GM12892 (cell line): ENCODE measurements at regions not wholly inside any gene's neighbourhood (a gene's known extent, or its start where the extent isn't known, plus 50 kb on each side); places are given as distances from the start of the nearest gene placed in this dataset.

Source experiments
- DNase-seq: peaks from one replicate; pipeline ENCODE4 v3.0.0; 2011; ENCODE audit not compliant: insufficient read length
- FAIRE-seq: peaks from 2 replicates; lab custom pipeline; 2011; peaks lifted over from hg19 to GRCh38; lab: Jason Lieb, UNC
- POLR2A ChIP-seq: IDR thresholded peaks from 2 replicates; pipeline ENCODE4 v1.6.1; 2011; ENCODE audit warnings: low read depth, low read length, control low read depth
- POLR2AphosphoS5 ChIP-seq: IDR thresholded peaks from 2 replicates; pipeline ENCODE4 v1.6.1; 2011; ENCODE audit warnings: low read depth, low read length, control low read depth
- TAF1 ChIP-seq: IDR thresholded peaks from 2 replicates; pipeline ENCODE4 v1.6.1; 2011; ENCODE audit warnings: low read depth, mild to moderate bottlenecking, control low read depth, low read length, borderline replicate concordance

DNA sequence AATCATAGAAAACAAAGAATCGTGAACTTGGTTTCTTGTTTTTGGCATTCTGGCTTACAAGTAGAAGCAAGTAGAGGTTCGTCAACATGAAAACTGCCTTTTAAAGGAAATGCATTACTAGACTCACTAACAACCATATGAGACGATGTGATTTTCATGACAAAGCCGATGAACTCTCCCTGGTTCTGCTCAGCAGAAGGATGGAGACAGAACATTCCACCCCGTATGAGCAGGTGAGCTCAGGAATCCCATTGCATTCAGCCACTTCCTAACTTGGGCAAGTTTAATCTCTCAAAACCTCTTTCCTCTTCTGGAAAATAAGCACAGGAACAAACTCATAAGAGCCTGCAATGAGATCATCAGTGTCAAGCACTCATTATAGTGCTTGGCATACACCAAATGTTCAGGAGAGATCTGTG lies 57.4 kb upstream of the SVIL start:
- no peak for FAIRE-seq
- TF ChIP-seq POLR2A (no peak), TAF1 (no peak), POLR2AphosphoS5 (no peak)
- DNase-seq, result no peak

DNA sequence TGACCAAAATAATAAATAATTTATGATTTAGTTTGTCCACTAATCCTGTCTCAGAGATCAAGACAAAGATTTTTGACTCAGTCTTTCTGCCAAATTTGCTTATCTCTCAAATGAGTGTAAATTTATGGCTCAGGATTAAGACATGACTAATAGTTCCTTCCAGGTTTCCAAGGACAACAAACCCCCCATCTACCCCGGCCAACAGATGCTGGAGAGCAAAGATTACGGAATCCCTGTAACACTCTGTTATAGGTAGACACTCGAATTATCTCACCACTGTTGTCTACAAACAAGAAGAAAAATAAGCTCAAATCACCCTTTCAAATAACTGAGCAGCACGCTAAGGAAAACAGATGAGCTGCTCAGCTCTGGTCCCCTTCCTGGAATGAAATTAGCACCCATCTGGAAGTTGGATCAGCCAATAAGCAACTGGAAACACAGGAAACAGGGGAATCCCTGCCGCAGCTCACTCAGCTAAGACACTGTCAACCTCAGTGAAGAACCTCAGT lies 56.8 kb upstream of the SVIL start:
- no peak for DNase-seq
- TF ChIP-seq POLR2AphosphoS5 (no peak), POLR2A (no peak), TAF1 (no peak)
- FAIRE-seq, result no peak

DNA sequence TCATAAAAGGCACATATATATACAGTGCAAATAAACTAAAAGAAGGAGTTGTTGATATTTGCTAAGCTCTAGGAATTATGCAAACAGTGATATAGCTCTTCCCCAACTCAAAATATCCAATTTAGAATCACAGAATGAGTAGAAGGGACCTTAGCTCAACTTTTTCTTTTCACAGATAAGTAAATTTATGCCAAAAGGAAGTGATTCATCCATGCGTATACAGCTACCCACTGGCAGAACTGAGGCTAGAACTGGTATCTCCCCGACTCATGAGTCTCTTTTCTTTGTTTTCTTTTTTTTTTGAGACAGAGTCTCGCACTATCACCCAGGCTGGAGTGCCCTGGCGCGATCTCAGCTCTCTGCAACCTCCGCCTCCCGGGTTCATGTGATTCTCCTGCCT lies 54.2 kb upstream of the SVIL start:
- TF ChIP-seq TAF1 (no peak), POLR2A (no peak), POLR2AphosphoS5 (no peak)
- DNase-seq, result no peak
- FAIRE-seq, result no peak

DNA sequence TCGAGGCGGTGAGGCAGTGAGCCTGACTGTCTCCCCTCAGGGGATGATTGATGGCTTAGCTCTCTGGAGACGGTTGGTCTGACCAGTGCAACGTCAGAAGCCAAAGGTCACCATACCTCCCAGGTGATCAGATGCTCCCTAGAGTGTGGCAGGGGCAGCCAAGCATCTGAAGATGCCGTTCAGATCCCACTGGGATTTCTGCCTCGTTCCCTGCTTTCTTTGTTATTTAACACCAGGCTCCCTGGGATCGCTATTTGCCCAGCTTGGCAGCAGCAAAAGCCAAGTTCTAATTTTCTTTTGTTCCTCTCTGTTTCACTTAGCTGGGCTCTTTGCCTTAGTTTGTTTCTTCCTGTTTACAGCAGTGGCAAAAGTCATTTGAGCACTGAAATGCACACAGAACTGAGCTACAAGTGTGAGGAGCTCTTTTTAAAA lies 53.5 kb upstream of the SVIL start:
- no peak for FAIRE-seq

DNA sequence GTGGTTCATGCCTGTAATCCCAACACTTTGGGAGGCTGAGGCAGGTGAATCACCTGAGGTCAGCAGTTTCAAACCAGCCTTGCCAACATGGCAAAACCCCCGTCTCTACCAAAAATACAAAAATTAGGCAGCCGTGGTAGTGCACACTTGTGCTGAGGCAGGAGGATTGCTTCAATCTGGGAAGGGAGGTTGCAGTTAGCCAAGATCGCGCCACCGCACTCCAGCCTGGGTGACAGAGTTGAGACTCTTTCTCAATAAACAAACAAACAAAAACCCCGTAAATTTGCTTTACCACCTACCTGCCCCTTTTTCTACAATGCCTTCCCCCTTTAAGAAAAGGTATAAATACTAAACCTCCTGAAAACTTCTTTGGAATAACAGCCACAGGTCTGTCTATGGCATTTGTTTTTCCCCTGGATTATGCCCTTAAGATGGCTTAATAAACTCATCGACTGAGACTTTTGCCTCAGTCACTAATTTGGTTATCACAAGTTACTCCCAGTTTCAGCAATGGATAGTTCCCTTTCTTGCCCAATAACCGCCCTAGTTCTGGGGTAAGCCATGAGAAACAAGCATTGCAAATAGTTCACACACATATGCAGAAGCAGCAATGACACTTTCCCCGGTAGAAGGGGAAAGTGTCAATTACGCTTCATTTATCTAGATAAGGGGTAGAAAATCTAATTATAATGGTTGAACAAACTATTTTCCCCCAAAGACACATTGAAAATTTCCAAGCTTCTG lies 52.8 kb upstream of the SVIL start:
- no peak for DNase-seq
- no peak for FAIRE-seq
- TF ChIP-seq TAF1 (no peak), POLR2A (no peak), POLR2AphosphoS5 (no peak)

More for the DNA sequence above, 53.5 kb upstream of the SVIL start:
- no peak for DNase-seq
- TF ChIP-seq POLR2A (no peak), POLR2AphosphoS5 (no peak), TAF1 (no peak)

DNA sequence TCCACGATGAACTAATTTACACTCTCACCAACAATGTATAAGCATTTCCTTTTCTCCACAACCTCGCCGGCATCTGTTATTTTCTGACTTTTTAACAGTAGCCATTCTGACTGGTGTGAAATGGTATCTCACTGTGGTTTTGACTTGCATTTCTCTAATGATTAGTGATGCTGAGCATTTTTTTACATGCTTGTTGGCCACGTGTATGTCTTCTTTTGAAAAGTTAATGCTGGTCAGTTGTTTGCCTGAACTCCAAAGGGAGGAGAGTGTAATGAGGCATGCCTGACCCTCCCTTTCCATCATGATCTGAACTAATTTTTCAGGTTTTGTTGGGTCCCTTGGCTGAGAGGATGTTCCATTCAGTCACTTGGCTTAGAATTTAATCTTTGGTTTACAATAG lies 50.7 kb upstream of the SVIL start:
- DNase-seq (no peak), FAIRE-seq (no peak)
- TF ChIP-seq TAF1 (no peak), POLR2A (no peak), POLR2AphosphoS5 (no peak)
